HEK293 (cell line): ENCODE measurements at regions not wholly inside any gene's neighbourhood (a gene's known extent, or its start where the extent isn't known, plus 50 kb on each side); places are given as distances from the start of the nearest gene placed in this dataset.

ENCODE experiments used
- CTCF ChIA-PET: fragments of 350-600 bp; formaldehyde crosslinking; extraction: SDS; loops from one replicate; lab custom pipeline; 2021; ENCODE audit warnings: antibody characterized with exemption; lab: Yijun Ruan, JAX
- POLR2A ChIA-PET: fragments of 300-600 bp; formaldehyde crosslinking; extraction: SDS; loops from one replicate; lab custom pipeline; 2020; ENCODE audit warnings: antibody characterized with exemption, inconsistent platforms; lab: Yijun Ruan, JAX
- H3K27ac ChIP-seq: fragments of 200-500 bp; sonication (Bioruptor generic); 2 replicates; pipeline ENCODE4 v1.5.1; 2014; ENCODE audit warnings: low read depth, low read length, control low read depth, inconsistent platforms; ENCODE audit errors: extremely low read depth
- H3K36me3 ChIP-seq, 2 experiments: fragments of 200-500 bp in 1 of 2; sonication (Bioruptor generic) in 1 of 2; 1 replicate in 1 of 2; 2 replicates in 1 of 2; pipeline ENCODE4 v1.5.1; 2014 to 2017; ENCODE audit warnings: inconsistent platforms in 2 of 2, low read length in 2 of 2; ENCODE audit not compliant: control insufficient read depth in 2 of 2, insufficient read depth in 1 of 2
- H3K4me1 ChIP-seq: fragments of 200-500 bp; sonication (Bioruptor generic); 2 replicates; pipeline ENCODE4 v1.5.1; 2014; ENCODE audit warnings: mild to moderate bottlenecking, low read length, inconsistent platforms; ENCODE audit not compliant: control insufficient read depth, insufficient read depth
- H3K4me3 ChIP-seq: 2 replicates; pipeline ENCODE4 v1.5.1; 2011; ENCODE audit warnings: low read depth, mild to moderate bottlenecking, control low read depth, low read length, moderate library complexity
- H3K9me3 ChIP-seq: fragments of 200-500 bp; sonication (Bioruptor generic); 2 replicates; pipeline ENCODE4 v1.5.1; 2014; ENCODE audit warnings: low read depth, low read length, inconsistent platforms; ENCODE audit not compliant: control insufficient read depth, insufficient read depth
- BCL11A ChIP-seq: fragments of 450-650 bp; formaldehyde crosslinking; IDR thresholded peaks from 2 replicates; pipeline ENCODE4 v1.5.1; 2016; ENCODE audit warnings: low read depth, missing biosample characterization, missing genetic modification characterization
- KLF10 ChIP-seq: fragments of 450-650 bp; IDR thresholded peaks from 2 replicates; pipeline ENCODE4 v1.5.1; 2018; ENCODE audit warnings: missing biosample characterization, mild to moderate bottlenecking, missing genetic modification characterization
- KLF8 ChIP-seq: fragments of 450-650 bp; formaldehyde crosslinking; IDR thresholded peaks from 2 replicates; pipeline ENCODE4 v1.5.1; 2016; ENCODE audit warnings: missing biosample characterization, missing genetic modification characterization
- MYNN ChIP-seq: fragments of 450-650 bp; formaldehyde crosslinking; IDR thresholded peaks from 2 replicates; pipeline ENCODE4 v1.5.1; 2016; ENCODE audit warnings: missing biosample characterization, missing genetic modification characterization, borderline replicate concordance
- ZBTB7A ChIP-seq: fragments of 450-650 bp; formaldehyde crosslinking; IDR thresholded peaks from 2 replicates; pipeline ENCODE4 v1.5.1; 2016; ENCODE audit warnings: low read depth, missing biosample characterization, missing genetic modification characterization
- ZBTB8A ChIP-seq: fragments of 450-650 bp; formaldehyde crosslinking; IDR thresholded peaks from 2 replicates; pipeline ENCODE4 v1.5.1; 2016; ENCODE audit warnings: missing biosample characterization, missing genetic modification characterization
- ZNF140 ChIP-seq: fragments of 450-650 bp; formaldehyde crosslinking; IDR thresholded peaks from 2 replicates; pipeline ENCODE4 v1.5.1; 2016; ENCODE audit warnings: missing biosample characterization, missing genetic modification characterization
- ZNF341 ChIP-seq: fragments of 450-650 bp; formaldehyde crosslinking; IDR thresholded peaks from 2 replicates; pipeline ENCODE4; 2016; ENCODE audit warnings: low read depth, missing biosample characterization, missing genetic modification characterization
- ZNF366 ChIP-seq: fragments of 450-650 bp; formaldehyde crosslinking; conservative IDR thresholded peaks from 2 replicates; pipeline ENCODE4 v1.5.1; 2016; ENCODE audit warnings: missing biosample characterization, missing genetic modification characterization
- ZNF404 ChIP-seq: fragments of 450-650 bp; formaldehyde crosslinking; IDR thresholded peaks from 2 replicates; pipeline ENCODE4 v1.5.1; 2017; ENCODE audit warnings: missing biosample characterization, missing genetic modification characterization
- ZNF473 ChIP-seq: fragments of 450-650 bp; formaldehyde crosslinking; IDR thresholded peaks from 2 replicates; pipeline ENCODE4 v1.5.1; 2017; ENCODE audit warnings: missing biosample characterization, missing genetic modification characterization
- ZNF514 ChIP-seq: fragments of 450-650 bp; formaldehyde crosslinking; IDR thresholded peaks from 2 replicates; pipeline ENCODE4 v1.5.1; 2016; ENCODE audit warnings: missing biosample characterization, missing genetic modification characterization
- ZNF548 ChIP-seq: fragments of 450-650 bp; formaldehyde crosslinking; IDR thresholded peaks from 2 replicates; pipeline ENCODE4 v1.5.1; 2016; ENCODE audit warnings: missing biosample characterization, missing genetic modification characterization
- ZNF600 ChIP-seq: fragments of 450-650 bp; formaldehyde crosslinking; IDR thresholded peaks from 2 replicates; pipeline ENCODE4 v1.5.1; 2016; ENCODE audit warnings: missing biosample characterization, missing genetic modification characterization
- ZNF629 ChIP-seq: fragments of 450-650 bp; formaldehyde crosslinking; IDR thresholded peaks from 2 replicates; pipeline ENCODE4 v1.5.1; 2017; ENCODE audit warnings: missing biosample characterization, missing genetic modification characterization
- TF ChIP-seq, protein P1 (sequence below): sonication (generic); formaldehyde crosslinking; IDR thresholded peaks from 2 replicates; pipeline ENCODE4 v1.8.1; 2022; ENCODE audit warnings: mild to moderate bottlenecking, moderate library complexity, missing genetic modification reagents
- TF ChIP-seq, protein P2 (sequence below): fragments of 450-650 bp; formaldehyde crosslinking; IDR thresholded peaks from 2 replicates; pipeline ENCODE4 v1.5.1; 2017; ENCODE audit warnings: missing biosample characterization, missing genetic modification characterization
- TF ChIP-seq, protein P3 (sequence below): fragments of 450-650 bp; formaldehyde crosslinking; IDR thresholded peaks from 2 replicates; pipeline ENCODE4 v1.5.1; 2016; ENCODE audit warnings: missing biosample characterization, missing genetic modification characterization
- TF ChIP-seq, protein P4 (sequence below): fragments of 450-650 bp; formaldehyde crosslinking; IDR thresholded peaks from 2 replicates; pipeline ENCODE4 v1.5.1; 2016; ENCODE audit warnings: missing biosample characterization, missing genetic modification characterization
- TF ChIP-seq, protein P5 (sequence below): fragments of 450-650 bp; formaldehyde crosslinking; IDR thresholded peaks from 2 replicates; pipeline ENCODE4 v1.5.1; 2016; ENCODE audit warnings: missing biosample characterization, missing genetic modification characterization

DNA sequence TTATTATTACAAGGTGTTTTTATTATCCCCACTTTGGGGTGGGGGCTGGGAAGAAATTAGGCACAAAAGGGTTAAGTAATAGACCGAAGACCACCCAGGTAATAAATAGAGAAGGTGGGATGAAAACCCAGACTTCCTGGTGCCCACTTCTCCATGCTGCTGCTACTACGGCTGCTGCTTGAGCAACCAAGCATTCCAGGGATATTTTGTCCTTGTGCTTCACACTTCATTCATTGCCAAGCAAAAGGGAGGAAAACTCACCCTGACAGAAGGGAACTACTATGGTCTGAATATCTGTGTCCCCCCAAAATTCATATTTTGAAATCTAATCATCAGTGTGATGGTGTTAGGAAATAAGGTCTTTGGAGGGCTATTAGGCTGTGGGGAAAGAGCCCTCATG, 470.9 kb upstream of the API5 start (continued):
- TF ChIP-seq, protein P1, sequence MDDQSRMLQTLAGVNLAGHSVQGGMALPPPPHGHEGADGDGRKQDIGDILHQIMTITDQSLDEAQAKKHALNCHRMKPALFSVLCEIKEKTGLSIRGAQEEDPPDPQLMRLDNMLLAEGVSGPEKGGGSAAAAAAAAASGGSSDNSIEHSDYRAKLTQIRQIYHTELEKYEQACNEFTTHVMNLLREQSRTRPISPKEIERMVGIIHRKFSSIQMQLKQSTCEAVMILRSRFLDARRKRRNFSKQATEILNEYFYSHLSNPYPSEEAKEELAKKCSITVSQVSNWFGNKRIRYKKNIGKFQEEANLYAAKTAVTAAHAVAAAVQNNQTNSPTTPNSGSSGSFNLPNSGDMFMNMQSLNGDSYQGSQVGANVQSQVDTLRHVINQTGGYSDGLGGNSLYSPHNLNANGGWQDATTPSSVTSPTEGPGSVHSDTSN (CRISPR knock-in tag): no peak
- TF ChIP-seq ZNF514 (tag by site-specific recombination) (no peak), KLF8 (tag by site-specific recombination) (no peak), ZNF600 (tag by site-specific recombination) (no peak), ZNF404 (tag by site-specific recombination) (no peak), ZNF341 (tag by site-specific recombination) (no peak), ZNF366 (tag by site-specific recombination) (no peak)

DNA sequence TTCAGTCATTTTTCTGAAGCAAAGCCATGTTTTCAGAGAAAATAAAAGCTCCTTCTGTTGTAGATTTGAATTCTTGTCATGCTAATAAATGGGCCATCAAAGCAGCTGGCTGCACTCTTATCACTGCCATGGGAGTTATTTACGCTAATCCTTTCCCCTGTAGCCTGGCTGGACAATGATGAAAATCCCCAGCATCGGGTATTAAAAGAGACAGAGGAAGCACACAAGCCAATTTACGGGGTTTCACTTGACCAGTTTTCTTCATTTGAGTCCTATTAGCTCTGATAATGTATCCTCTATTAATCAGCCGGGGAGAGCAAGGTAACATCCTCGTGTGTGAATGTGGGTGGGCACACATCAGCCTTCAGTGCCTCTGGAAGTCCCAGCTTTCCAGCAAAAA, 470.2 kb upstream of the API5 start:
- POLR2A ChIA-PET: no interaction called here
- Histone ChIP-seq H3K27ac (no peak overlapping the region), H3K9me3 (no peaks in the 10 kb centered on the region), H3K4me1 (no peaks in the 10 kb centered on the region), H3K36me3 (no peaks in the 10 kb centered on the region), H3K4me3 (no peak overlapping the region)
- no peak for TF ChIP-seq MYNN (tag by site-specific recombination)
- TF ChIP-seq KLF10: no peak
- no peak for TF ChIP-seq ZBTB8A (tag by site-specific recombination)
- CTCF ChIA-PET: no interaction called here

DNA sequence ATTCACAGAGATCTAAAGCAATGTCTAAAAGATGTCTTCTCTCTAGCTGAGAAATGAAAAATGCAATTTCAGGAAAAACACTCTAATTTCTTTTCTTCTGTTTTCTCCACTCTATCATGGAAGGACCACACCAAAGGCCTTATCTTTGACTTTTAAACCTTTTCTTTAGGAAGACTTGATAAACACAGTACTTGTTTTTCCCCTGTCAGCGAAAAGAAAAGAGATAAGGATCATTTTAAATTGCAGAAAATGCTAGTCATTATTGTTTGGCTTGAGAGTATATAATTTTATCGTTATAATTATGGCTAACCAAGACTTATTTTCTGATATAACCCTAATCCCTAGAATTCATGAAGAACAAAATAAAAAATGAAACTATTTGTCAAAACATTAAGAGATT, 462.4 kb upstream of the API5 start:
- H3K4me3 ChIP-seq: no peak overlapping the region
- CTCF ChIA-PET: no interaction called here
- no peaks in the 10 kb centered on the region for H3K36me3 ChIP-seq
- TF ChIP-seq ZNF404 (tag by site-specific recombination) (no peak), ZNF629 (tag by site-specific recombination) (no peak), ZNF548 (tag by site-specific recombination) (no peak), ZNF473 (tag by site-specific recombination) (no peak), ZBTB7A (tag by site-specific recombination) (no peak), BCL11A (no peak), ZNF140 (no peak), ZNF514 (tag by site-specific recombination) (no peak)
- TF ChIP-seq, protein P2, sequence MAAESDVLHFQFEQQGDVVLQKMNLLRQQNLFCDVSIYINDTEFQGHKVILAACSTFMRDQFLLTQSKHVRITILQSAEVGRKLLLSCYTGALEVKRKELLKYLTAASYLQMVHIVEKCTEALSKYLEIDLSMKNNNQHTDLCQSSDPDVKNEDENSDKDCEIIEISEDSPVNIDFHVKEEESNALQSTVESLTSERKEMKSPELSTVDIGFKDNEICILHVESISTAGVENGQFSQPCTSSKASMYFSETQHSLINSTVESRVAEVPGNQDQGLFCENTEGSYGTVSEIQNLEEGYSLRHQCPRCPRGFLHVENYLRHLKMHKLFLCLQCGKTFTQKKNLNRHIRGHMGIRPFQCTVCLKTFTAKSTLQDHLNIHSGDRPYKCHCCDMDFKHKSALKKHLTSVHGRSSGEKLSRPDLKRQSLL: no peak
- TF ChIP-seq, protein P3, sequence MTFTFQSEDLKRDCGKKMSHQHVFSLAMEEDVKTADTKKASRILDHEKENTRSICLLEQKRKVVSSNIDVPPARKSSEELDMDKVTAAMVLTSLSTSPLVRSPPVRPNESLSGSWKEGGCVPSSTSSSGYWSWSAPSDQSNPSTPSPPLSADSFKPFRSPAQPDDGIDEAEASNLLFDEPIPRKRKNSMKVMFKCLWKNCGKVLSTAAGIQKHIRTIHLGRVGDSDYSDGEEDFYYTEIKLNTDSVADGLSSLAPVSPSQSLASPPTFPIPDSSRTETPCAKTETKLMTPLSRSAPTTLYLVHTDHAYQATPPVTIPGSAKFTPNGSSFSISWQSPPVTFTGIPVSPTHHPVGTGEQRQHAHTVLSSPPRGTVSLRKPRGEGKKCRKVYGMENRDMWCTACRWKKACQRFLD (tag by site-specific recombination): no peak
- TF ChIP-seq, protein P4, sequence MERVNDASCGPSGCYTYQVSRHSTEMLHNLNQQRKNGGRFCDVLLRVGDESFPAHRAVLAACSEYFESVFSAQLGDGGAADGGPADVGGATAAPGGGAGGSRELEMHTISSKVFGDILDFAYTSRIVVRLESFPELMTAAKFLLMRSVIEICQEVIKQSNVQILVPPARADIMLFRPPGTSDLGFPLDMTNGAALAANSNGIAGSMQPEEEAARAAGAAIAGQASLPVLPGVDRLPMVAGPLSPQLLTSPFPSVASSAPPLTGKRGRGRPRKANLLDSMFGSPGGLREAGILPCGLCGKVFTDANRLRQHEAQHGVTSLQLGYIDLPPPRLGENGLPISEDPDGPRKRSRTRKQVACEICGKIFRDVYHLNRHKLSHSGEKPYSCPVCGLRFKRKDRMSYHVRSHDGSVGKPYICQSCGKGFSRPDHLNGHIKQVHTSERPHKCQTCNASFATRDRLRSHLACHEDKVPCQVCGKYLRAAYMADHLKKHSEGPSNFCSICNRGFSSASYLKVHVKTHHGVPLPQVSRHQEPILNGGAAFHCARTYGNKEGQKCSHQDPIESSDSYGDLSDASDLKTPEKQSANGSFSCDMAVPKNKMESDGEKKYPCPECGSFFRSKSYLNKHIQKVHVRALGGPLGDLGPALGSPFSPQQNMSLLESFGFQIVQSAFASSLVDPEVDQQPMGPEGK (tag by site-specific recombination): no peak
- TF ChIP-seq, protein P5, sequence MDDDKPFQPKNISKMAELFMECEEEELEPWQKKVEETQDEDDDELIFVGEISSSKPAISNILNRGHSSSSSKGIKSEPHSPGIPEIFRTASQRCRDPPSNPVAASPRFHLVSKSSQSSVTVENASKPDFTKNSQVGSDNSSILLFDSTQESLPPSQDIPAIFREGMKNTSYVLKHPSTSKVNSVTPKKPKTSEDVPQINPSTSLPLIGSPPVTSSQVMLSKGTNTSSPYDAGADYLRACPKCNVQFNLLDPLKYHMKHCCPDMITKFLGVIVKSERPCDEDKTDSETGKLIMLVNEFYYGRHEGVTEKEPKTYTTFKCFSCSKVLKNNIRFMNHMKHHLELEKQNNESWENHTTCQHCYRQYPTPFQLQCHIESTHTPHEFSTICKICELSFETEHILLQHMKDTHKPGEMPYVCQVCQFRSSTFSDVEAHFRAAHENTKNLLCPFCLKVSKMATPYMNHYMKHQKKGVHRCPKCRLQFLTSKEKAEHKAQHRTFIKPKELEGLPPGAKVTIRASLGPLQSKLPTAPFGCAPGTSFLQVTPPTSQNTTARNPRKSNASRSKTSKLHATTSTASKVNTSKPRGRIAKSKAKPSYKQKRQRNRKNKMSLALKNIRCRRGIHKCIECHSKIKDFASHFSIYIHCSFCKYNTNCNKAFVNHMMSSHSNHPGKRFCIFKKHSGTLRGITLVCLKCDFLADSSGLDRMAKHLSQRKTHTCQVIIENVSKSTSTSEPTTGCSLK (tag by site-specific recombination): no peak
- H3K27ac ChIP-seq: no peak overlapping the region
- no peaks in the 10 kb centered on the region for H3K4me1 ChIP-seq
- POLR2A ChIA-PET: no interaction called here
- H3K9me3 ChIP-seq: no peaks in the 10 kb centered on the region
